ENCODE measurements at regions not wholly inside any gene's neighbourhood (a gene's known extent, or its start where the extent isn't known, plus 50 kb on each side); places are given as distances from the start of the nearest gene placed in this dataset.

- TF ChIP-seq CTCF (IDR thresholded peaks at IDR 0.05; ENCODE audit: borderline replicate concordance, extremely low read depth, low read length, poor library complexity, severe bottlenecking): no peak
- no peak for TF ChIP-seq EZH2 (IDR thresholded peaks at IDR 0.05; ENCODE audit: borderline replicate concordance, low read depth, low read length, severe bottlenecking)
Observed at GRCh38 chrX:124238268-124238667, 94.2 kb upstream of the TEX13D start.
